HL-60 (cell line): ENCODE measurements at regions not wholly inside any gene's neighbourhood (a gene's known extent, or its start where the extent isn't known, plus 50 kb on each side); places are given as distances from the start of the nearest gene placed in this dataset.

Experiments
- POLR2AphosphoS5 ChIP-seq: IDR thresholded peaks from 2 replicates; pipeline ENCODE4 v1.6.1; 2012; ENCODE audit warnings: low read depth
- TF ChIP-seq, protein P1 (sequence below): IDR thresholded peaks from one replicate; pipeline ENCODE4 v1.5.1; 2011; ENCODE audit warnings: low read length, control low read depth, inconsistent platforms; ENCODE audit not compliant: insufficient read depth

GRCh38 chr2:118417406-118418120 lies 329.3 kb downstream of the INSIG2 start:
- TF ChIP-seq, protein P1, sequence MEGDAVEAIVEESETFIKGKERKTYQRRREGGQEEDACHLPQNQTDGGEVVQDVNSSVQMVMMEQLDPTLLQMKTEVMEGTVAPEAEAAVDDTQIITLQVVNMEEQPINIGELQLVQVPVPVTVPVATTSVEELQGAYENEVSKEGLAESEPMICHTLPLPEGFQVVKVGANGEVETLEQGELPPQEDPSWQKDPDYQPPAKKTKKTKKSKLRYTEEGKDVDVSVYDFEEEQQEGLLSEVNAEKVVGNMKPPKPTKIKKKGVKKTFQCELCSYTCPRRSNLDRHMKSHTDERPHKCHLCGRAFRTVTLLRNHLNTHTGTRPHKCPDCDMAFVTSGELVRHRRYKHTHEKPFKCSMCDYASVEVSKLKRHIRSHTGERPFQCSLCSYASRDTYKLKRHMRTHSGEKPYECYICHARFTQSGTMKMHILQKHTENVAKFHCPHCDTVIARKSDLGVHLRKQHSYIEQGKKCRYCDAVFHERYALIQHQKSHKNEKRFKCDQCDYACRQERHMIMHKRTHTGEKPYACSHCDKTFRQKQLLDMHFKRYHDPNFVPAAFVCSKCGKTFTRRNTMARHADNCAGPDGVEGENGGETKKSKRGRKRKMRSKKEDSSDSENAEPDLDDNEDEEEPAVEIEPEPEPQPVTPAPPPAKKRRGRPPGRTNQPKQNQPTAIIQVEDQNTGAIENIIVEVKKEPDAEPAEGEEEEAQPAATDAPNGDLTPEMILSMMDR: no peak
- no peak for TF ChIP-seq POLR2AphosphoS5
